ENCODE measurements at regions not wholly inside any gene's neighbourhood (a gene's known extent, or its start where the extent isn't known, plus 50 kb on each side); places are given as distances from the start of the nearest gene placed in this dataset.
"Not testable (repeated sequence)": the region's sequence is repeated elsewhere in the genome, so short reads cannot be mapped to it uniquely, and the experiment has no call there.

- no peak for DNase-seq
Observed at GRCh38 chr6:20263059-20263458, 50.8 kb upstream of the MBOAT1 start.

GRCh38 chr6:20265842-20266241 is 53.6 kb upstream of the MBOAT1 start:
- no peak for DNase-seq

GRCh38 chr6:20266851-20267608 is 54.8 kb upstream of the MBOAT1 start:
- DNase-seq: no peak

- DNase-seq: no peak
Observed at GRCh38 chr6:20269181-20269580, 56.9 kb upstream of the MBOAT1 start.

- DNase-seq: no peak
Observed at GRCh38 chr6:20271818-20272217, 59.5 kb upstream of the MBOAT1 start.

- DNase-seq: no peak
Observed at GRCh38 chr6:20274137-20274536, 61.9 kb upstream of the MBOAT1 start.

GRCh38 chr6:20275837-20276236 is 63.6 kb upstream of the MBOAT1 start:
- DNase-seq: not testable (repeated sequence)

- DNase-seq: not testable (repeated sequence)
Observed at GRCh38 chr6:20277724-20278123, 65.5 kb upstream of the MBOAT1 start.

- no peak for DNase-seq
Observed at GRCh38 chr6:20279051-20279450, 66.8 kb upstream of the MBOAT1 start.

- DNase-seq: no peak
Observed at GRCh38 chr6:20279608-20280287, 67.5 kb upstream of the MBOAT1 start.

GRCh38 chr6:20280288-20280621 is 68.0 kb upstream of the MBOAT1 start:
- no peak for DNase-seq

GRCh38 chr6:20284672-20285071 is 72.4 kb upstream of the MBOAT1 start:
- DNase-seq: no peak

GRCh38 chr6:20286968-20287565 is 74.8 kb upstream of the MBOAT1 start:
- no peak for DNase-seq

GRCh38 chr6:20291764-20292580 is 79.7 kb upstream of the MBOAT1 start:
- peak; percentile 85 for DNase-seq

- DNase-seq: no peak
Observed at GRCh38 chr6:20292905-20293304, 80.6 kb upstream of the MBOAT1 start.

- no peak for DNase-seq
Observed at GRCh38 chr6:20301256-20301655, 89.0 kb upstream of the MBOAT1 start.

- no peak for DNase-seq
Observed at GRCh38 chr6:20302168-20302567, 89.9 kb upstream of the MBOAT1 start.

- DNase-seq: no peak
Observed at GRCh38 chr6:20302702-20303251, 90.5 kb upstream of the MBOAT1 start.

GRCh38 chr6:20306491-20306890 is 94.2 kb upstream of the MBOAT1 start:
- DNase-seq: no peak

- DNase-seq: no peak
Observed at GRCh38 chr6:20309186-20309585, 92.5 kb upstream of the E2F3 start.

- no peak for DNase-seq
Observed at GRCh38 chr6:20310185-20310584, 91.5 kb upstream of the E2F3 start.

- no peak for DNase-seq
Observed at GRCh38 chr6:20312606-20313005, 89.1 kb upstream of the E2F3 start.

- DNase-seq: no peak
Observed at GRCh38 chr6:20313051-20313450, 88.6 kb upstream of the E2F3 start.
